Gastrocnemius medialis (tissue), 4 donors: ENCODE measurements at regions not wholly inside any gene's neighbourhood (a gene's known extent, or its start where the extent isn't known, plus 50 kb on each side); places are given as distances from the start of the nearest gene placed in this dataset.

Experiments used
- ATAC-seq, 2 donors: fragments of 150-250 bp; one replicate each; pipeline ENCODE4 v1.9.1; 2016
- DNase-seq, 2 donors: peaks; one replicate each; pipeline ENCODE4 v3.0.0-alpha.2; 2019
- H3K27ac ChIP-seq, 4 donors: fragments of 200-600 bp; sonication (generic); 1 replicate in 1 of 4; 2 replicates in 3 of 4; pipeline ENCODE4 v1.5.1; 2016 to 2018; ENCODE audit warnings: mild to moderate bottlenecking in 2 of 4, moderate library complexity in 1 of 4
- H3K27me3 ChIP-seq, 3 donors: fragments of 200-600 bp; sonication (generic) in 2 of 3; 1 replicate in 1 of 3; 2 replicates in 2 of 3; pipeline versions ENCODE4 v1.5.1 to v1.6.0; 2016 to 2019; ENCODE audit warnings: mild to moderate bottlenecking in 1 of 3, moderate library complexity in 1 of 3
- H3K36me3 ChIP-seq, 2 donors: fragments of 200-600 bp; sonication (generic) in 1 of 2; one replicate each; pipeline ENCODE4 v1.5.1; 2017 to 2018
- H3K4me1 ChIP-seq, 2 donors: fragments of 200-600 bp; sonication (generic) in 1 of 2; one replicate each; pipeline ENCODE4 v1.5.1; 2016 to 2017; ENCODE audit warnings: mild to moderate bottlenecking in 2 of 2
- H3K4me3 ChIP-seq, 4 donors: fragments of 200-600 bp; sonication (generic) in 3 of 4; 1 replicate in 1 of 4; 2 replicates in 3 of 4; pipeline ENCODE4 v1.5.1; 2016 to 2019; ENCODE audit warnings: mild to moderate bottlenecking in 2 of 4
- H3K9me3 ChIP-seq, 3 donors: fragments of 200-600 bp; sonication (generic) in 2 of 3; 1 replicate in 1 of 3; 2 replicates in 2 of 3; pipeline ENCODE4 v1.5.1; 2016 to 2019
- CTCF ChIP-seq, 5 experiments: fragments of 450-650 bp in 3 of 5; fragments of 200-600 bp in 2 of 5; sonication (generic) in 2 of 5; IDR thresholded peaks in 4 of 5; conservative IDR thresholded peaks in 1 of 5; 1 replicate in 4 of 5; 2 replicates in 1 of 5; pipeline ENCODE4 v1.5.1; 2016 to 2019; ENCODE audit warnings: antibody characterized with exemption in 5 of 5, mild to moderate bottlenecking in 3 of 5, moderate library complexity in 3 of 5
- POLR2A ChIP-seq, 2 donors: fragments of 450-650 bp; IDR thresholded peaks; one replicate each; pipeline ENCODE4 v1.6.1; 2017; ENCODE audit warnings: antibody characterized with exemption in 2 of 2, mild to moderate bottlenecking in 2 of 2, moderate library complexity in 2 of 2
- in situ Hi-C, 4 donors: fragments of 200-750 bp; cut with MboI; loops; one replicate each; pipeline versions ENCODE4 v1.15.0 to v1.8.0; 2017; ENCODE audit warnings: low sequenced_read_pairs in 4 of 4
- intact Hi-C: fragments of 100-400 bp; cut with DNase I; formaldehyde crosslinking; loops from one replicate; pipeline ENCODE4 v1.15.1; 2023; ENCODE audit warnings: low total_unique reads

GRCh38 chr12:124412646-124413015, 117.7 kb downstream of the RFLNA start:
- Histone ChIP-seq H3K9me3 (no peaks in the 10 kb centered on the region), H3K4me1 (peaks cover 24 to 53% of the 10 kb centered on the region in 2 donors), H3K4me3 (no peak overlapping the region), H3K27me3 (no peaks in the 10 kb centered on the region), H3K27ac (peak overlapping the region; percentile 80 to 87 (median 85)), H3K36me3 (no peaks in the 10 kb centered on the region)
- ATAC-seq (no peak), DNase-seq (no peak)
- TF ChIP-seq CTCF (IDR thresholded peaks at IDR 0.05 in 4 of 5, conservative IDR thresholded peaks at IDR 0.05 in 1 of 5), result no peak
- no peak for TF ChIP-seq POLR2A (IDR thresholded peaks at IDR 0.05)
- intact Hi-C loops, result no loop called here
- in situ Hi-C loops, result no loop called here

GRCh38 chr12:124411953-124412645, 117.2 kb downstream of the RFLNA start:
- H3K4me1 ChIP-seq, result peaks cover 24 to 54% of the 10 kb centered on the region in 2 donors
- no peak overlapping the region for H3K4me3 ChIP-seq
- H3K9me3 ChIP-seq, result no peaks in the 10 kb centered on the region
- no peak for ATAC-seq
- intact Hi-C loops (loop anchor here (2.0 kb wide), 1 partner anchor 21 kb away; no protein-coding TSS in a partner anchor), in situ Hi-C loops (no loop called here)
- H3K27ac ChIP-seq, result peak overlapping the region; percentile 80 to 87 (median 85)
- TF ChIP-seq POLR2A (IDR thresholded peaks at IDR 0.05), result no peak
- no peak for TF ChIP-seq CTCF (IDR thresholded peaks at IDR 0.05 in 4 of 5, conservative IDR thresholded peaks at IDR 0.05 in 1 of 5)
- no peaks in the 10 kb centered on the region for H3K27me3 ChIP-seq
- H3K36me3 ChIP-seq, result no peaks in the 10 kb centered on the region
- no peak for DNase-seq

GRCh38 chr12:124411281-124411878, 116.5 kb downstream of the RFLNA start:
- no peaks in the 10 kb centered on the region for H3K9me3 ChIP-seq
- intact Hi-C loops, result loop anchor here (2.0 kb wide), 1 partner anchor 21 kb away; no protein-coding TSS in a partner anchor
- in situ Hi-C loops, result no loop called here
- no peak for TF ChIP-seq POLR2A (IDR thresholded peaks at IDR 0.05)
- H3K27me3 ChIP-seq, result no peaks in the 10 kb centered on the region
- peak overlapping the region; percentile 80 to 87 (median 85) for H3K27ac ChIP-seq
- peak; percentile 66 to 82 for DNase-seq
- H3K4me1 ChIP-seq, result peaks cover 24 to 54% of the 10 kb centered on the region in 2 donors
- no peak overlapping the region for H3K4me3 ChIP-seq
- no peaks in the 10 kb centered on the region for H3K36me3 ChIP-seq
- ATAC-seq, result peak; percentile 70 to 81

GRCh38 chr12:124410354-124411175, 115.7 kb downstream of the RFLNA start:
- intact Hi-C loops, result loop anchor here (2.0 kb wide), 1 partner anchor 22 kb away; no protein-coding TSS in a partner anchor
- peak overlapping the region; percentile 80 to 87 (median 85) for H3K27ac ChIP-seq
- ATAC-seq (peak; percentile 32 to 74), DNase-seq (peak in 1 of 2 donors; percentile 90)
- no peaks in the 10 kb centered on the region for H3K27me3 ChIP-seq
- TF ChIP-seq POLR2A (IDR thresholded peaks at IDR 0.05), result no peak
- no peak for TF ChIP-seq CTCF (IDR thresholded peaks at IDR 0.05 in 4 of 5, conservative IDR thresholded peaks at IDR 0.05 in 1 of 5)
- in situ Hi-C loops, result no loop called here
- H3K36me3 ChIP-seq, result no peaks in the 10 kb centered on the region
- H3K4me1 ChIP-seq, result peaks cover 24 to 54% of the 10 kb centered on the region in 2 donors
- no peak overlapping the region for H3K4me3 ChIP-seq
- H3K9me3 ChIP-seq, result no peaks in the 10 kb centered on the region
